GM12878 (cell line): ENCODE measurements at regions not wholly inside any gene's neighbourhood (a gene's known extent, or its start where the extent isn't known, plus 50 kb on each side); places are given as distances from the start of the nearest gene placed in this dataset.

Experiments used
- ATAC-seq: fragments of 200-7000 bp; cut with Tn5 transposase; 3 replicates; pipeline ENCODE4 v1.9.1; 2020; ENCODE audit warnings: mild to moderate bottlenecking, moderate library complexity
- BruUV-seq: library from RNA; stranded (reverse); fragments of 400-500 nt; replicated peaks from 2 replicates; lab custom pipeline; 2021; lab: Mats Ljungman, UMichigan
- CTCF ChIA-PET: fragments of 300-600 bp; sonication (Branson Sonifier 250); formaldehyde crosslinking; extraction: SDS; loops from one replicate; lab custom pipeline; 2021; ENCODE audit warnings: inconsistent platforms; lab: Yijun Ruan, JAX
- POLR2A ChIA-PET: fragments of 350-600 bp; formaldehyde crosslinking; extraction: SDS; loops from one replicate; lab custom pipeline; 2021; ENCODE audit warnings: inconsistent platforms; lab: Charles Lee
- RAD21 ChIA-PET: fragments of 300-600 bp; sonication (Branson Sonifier 250); formaldehyde crosslinking; loops from one replicate; lab custom pipeline; 2023; ENCODE audit warnings: antibody characterized with exemption; ENCODE audit not compliant: unreplicated experiment; lab: Charles Lee
- SMC1A ChIA-PET: fragments of 300-600 bp; sonication (Branson Sonifier 250); formaldehyde crosslinking; loops from one replicate; lab custom pipeline; 2023; ENCODE audit not compliant: unreplicated experiment, uncharacterized antibody; lab: Charles Lee
- DNase-seq: peaks from one replicate; pipeline ENCODE4 v3.0.0-alpha.2; 2011; ENCODE audit warnings: low read depth, low spot score
- FAIRE-seq: peaks from 3 replicates; lab custom pipeline; 2011; peaks lifted over from hg19 to GRCh38; lab: Jason Lieb, UNC
- H2AFZ ChIP-seq: 2 replicates; pipeline ENCODE4 v1.6.0; 2011; ENCODE audit warnings: low read depth, low read length, control low read depth; ENCODE audit not compliant: control insufficient read depth
- H3K27ac ChIP-seq: 2 replicates; pipeline ENCODE4 v1.5.1; 2011; ENCODE audit warnings: control low read depth; ENCODE audit not compliant: control insufficient read depth, insufficient read depth
- H3K27me3 ChIP-seq, 2 experiments: replicated peaks in 1 of 2; 2 replicates each; pipeline versions ENCODE4 v1.6.0 to v1.6.1; 2011; ENCODE audit warnings: low read length in 1 of 2; ENCODE audit not compliant: control insufficient read depth in 2 of 2, insufficient read depth in 2 of 2
- H3K36me3 ChIP-seq, 2 experiments: 2 replicates each; pipeline ENCODE4 v1.5.1; 2011; ENCODE audit warnings: low read length in 1 of 2; ENCODE audit not compliant: control insufficient read depth in 2 of 2, insufficient read depth in 2 of 2
- H3K4me1 ChIP-seq: 2 replicates; pipeline ENCODE4 v1.6.1; 2011; ENCODE audit warnings: mild to moderate bottlenecking, low read length, moderate library complexity, mixed read lengths; ENCODE audit not compliant: control insufficient read depth, insufficient read depth
- H3K4me2 ChIP-seq: 2 replicates; pipeline ENCODE4 v1.6.0; 2011; ENCODE audit warnings: control low read depth; ENCODE audit not compliant: control insufficient read depth, insufficient read depth
- H3K4me3 ChIP-seq: fragments of 200-600 bp; sonication (generic); 2 replicates; pipeline ENCODE4 v1.5.1; 2016
- H3K79me2 ChIP-seq: 2 replicates; pipeline ENCODE4 v1.6.0; 2011; ENCODE audit warnings: low read length; ENCODE audit not compliant: control insufficient read depth, insufficient read depth
- H3K9ac ChIP-seq: 2 replicates; pipeline ENCODE4 v1.8.0; 2011; ENCODE audit warnings: low read length, control low read depth, mixed read lengths; ENCODE audit not compliant: control insufficient read depth, insufficient read depth
- H3K9me3 ChIP-seq: replicated peaks from 3 replicates; pipeline ENCODE4 v1.5.1; 2011; ENCODE audit warnings: mild to moderate bottlenecking, low read length; ENCODE audit not compliant: control insufficient read depth, insufficient read depth
- H4K20me1 ChIP-seq: 2 replicates; pipeline ENCODE4 v1.6.0; 2011; ENCODE audit not compliant: control insufficient read depth, insufficient read depth
- BRCA1 ChIP-seq: IDR thresholded peaks from 2 replicates; pipeline ENCODE4 v1.6.1; 2011; ENCODE audit warnings: low read depth, low read length, improper control_type of control experiment
- CEBPB ChIP-seq, 2 experiments: fragments of 150-350 bp in 1 of 2; IDR thresholded peaks; 2 replicates each; pipeline ENCODE4 v1.6.1; 2012 to 2014; ENCODE audit warnings: low read depth in 2 of 2, low read length in 2 of 2, borderline replicate concordance in 1 of 2, inconsistent platforms in 1 of 2
- DPF2 ChIP-seq: fragments of 450-650 bp; IDR thresholded peaks from 2 replicates; pipeline ENCODE4 v1.6.1; 2017; ENCODE audit warnings: mild to moderate bottlenecking
- FOS ChIP-seq: IDR thresholded peaks from 3 replicates; pipeline ENCODE4 v1.6.1; 2011; ENCODE audit warnings: borderline replicate concordance; ENCODE audit not compliant: insufficient read length; ENCODE audit errors: extremely low read depth
- IRF4 ChIP-seq: IDR thresholded peaks from 2 replicates; pipeline ENCODE4 v1.6.1; 2011; ENCODE audit warnings: low read depth, low read length
- KDM1A ChIP-seq: fragments of 200-600 bp; sonication (generic); IDR thresholded peaks from 2 replicates; pipeline ENCODE4 v1.6.1; 2016; ENCODE audit warnings: borderline replicate concordance
- MLLT1 ChIP-seq: fragments of 450-650 bp; IDR thresholded peaks from 2 replicates; pipeline ENCODE4 v1.6.1; 2016; ENCODE audit warnings: mild to moderate bottlenecking
- NFIC ChIP-seq: IDR thresholded peaks from 2 replicates; pipeline ENCODE4 v1.6.1; 2012; ENCODE audit warnings: low read depth, mild to moderate bottlenecking, inconsistent platforms, low read length, moderate library complexity
- NFXL1 ChIP-seq: fragments of 450-650 bp; IDR thresholded peaks from 2 replicates; pipeline ENCODE4 v1.6.1; 2017; ENCODE audit warnings: antibody characterized with exemption, mild to moderate bottlenecking, borderline replicate concordance
- PAX8 ChIP-seq: fragments of 450-650 bp; IDR thresholded peaks from 2 replicates; pipeline ENCODE4 v1.6.1; 2017; ENCODE audit warnings: mild to moderate bottlenecking, moderate library complexity
- REST ChIP-seq: IDR thresholded peaks from 2 replicates; pipeline ENCODE4 v1.6.1; 2012; ENCODE audit warnings: mild to moderate bottlenecking, low read depth, low read length
- SKIL ChIP-seq: fragments of 450-650 bp; IDR thresholded peaks from 2 replicates; pipeline ENCODE4 v1.6.1; 2017; ENCODE audit warnings: mild to moderate bottlenecking, low read depth, inconsistent platforms; ENCODE audit not compliant: poor library complexity, severe bottlenecking
- SMARCA5 ChIP-seq: fragments of 450-650 bp; IDR thresholded peaks from 2 replicates; pipeline ENCODE4 v1.6.1; 2017; ENCODE audit warnings: mild to moderate bottlenecking
- SRF ChIP-seq, 2 experiments: IDR thresholded peaks; 2 replicates each; pipeline ENCODE4 v1.6.1; 2011; ENCODE audit warnings: low read depth in 2 of 2, low read length in 2 of 2, mild to moderate bottlenecking in 1 of 2, moderate library complexity in 1 of 2
- ZBTB40 ChIP-seq: fragments of 450-650 bp; IDR thresholded peaks from 2 replicates; pipeline ENCODE4 v1.6.1; 2016; ENCODE audit warnings: mild to moderate bottlenecking, moderate library complexity, borderline replicate concordance
- WGBS: methylation state at CpG from one replicate; pipeline ENCODE4 v1.1.6; 2016; ENCODE audit warnings: low lambda C conversion rate; ENCODE audit not compliant: insufficient replicate concordance, insufficient coverage; ENCODE audit errors: missing lambda C conversion rate; 5-methylcytosine and 5-hydroxymethylcytosine counted together
- in situ Hi-C: fragments of 300-500 bp; cut with MboI; formaldehyde crosslinking; loops from 9 replicates; pipeline ENCODE4 v1.14.3; 2018; ENCODE audit warnings: mixed read lengths
- intact Hi-C: fragments of 100-400 bp; cut with micrococcal nuclease; formaldehyde crosslinking; loops from one replicate; pipeline ENCODE4 v1.14.2; 2022; ENCODE audit not compliant: unreplicated experiment

- in situ Hi-C loops = no loop called here
- H3K4me2 ChIP-seq = no peak overlapping the region
- BruUV-seq = no TSS peak
- TF ChIP-seq IRF4 = no peak
- no peak for TF ChIP-seq KDM1A
- TF ChIP-seq SRF (IDR thresholded peaks at IDR 0.05; ENCODE audit: low read depth in 2 of 2, low read length in 2 of 2) = no peak
- no peak for TF ChIP-seq NFXL1
- TF ChIP-seq REST = no peak
- no peak for TF ChIP-seq DPF2
- TF ChIP-seq SKIL = no peak
- no peak for TF ChIP-seq FOS
- no peak for TF ChIP-seq MLLT1
- no peak for TF ChIP-seq BRCA1
- TF ChIP-seq NFIC = no peak
- no peak for TF ChIP-seq CEBPB (IDR thresholded peaks at IDR 0.05; ENCODE audit: borderline replicate concordance in 1 of 2, low read depth in 2 of 2, low read length in 2 of 2)
- TF ChIP-seq PAX8 = no peak
- no peak for TF ChIP-seq ZBTB40
- TF ChIP-seq SMARCA5 = no peak
Observed at GRCh38 chrY:8121825-8122224, 1210.3 kb upstream of the AMELY start.

More at GRCh38 chrY:8121825-8122224, 1210.3 kb upstream of the AMELY start:
- Histone ChIP-seq H4K20me1 (no peaks in the 10 kb centered on the region), H3K27me3 (no peaks in the 10 kb centered on the region), H3K4me3 (no peak overlapping the region), H3K79me2 (no peaks in the 10 kb centered on the region), H2AFZ (no peak overlapping the region), H3K4me1 (no peaks in the 10 kb centered on the region), H3K27ac (no peak overlapping the region), H3K36me3 (no peaks in the 10 kb centered on the region), H3K9me3 (no peaks in the 10 kb centered on the region), H3K9ac (no peak overlapping the region)
- WGBS = no CpG with 5 or more reads among the region's 1 CpG
- RAD21 ChIA-PET = no interaction called here
- intact Hi-C loops = no loop called here
- ATAC-seq (no peak), FAIRE-seq (no peak), DNase-seq (no peak)
- POLR2A ChIA-PET = no interaction called here
- SMC1A ChIA-PET = no interaction called here
- CTCF ChIA-PET = no interaction called here
